ENCODE measurements at regions not wholly inside any gene's neighbourhood (a gene's known extent, or its start where the extent isn't known, plus 50 kb on each side); places are given as distances from the start of the nearest gene placed in this dataset.

GRCh38 chr6:113731541-113731940 is 125.6 kb upstream of the MARCKS start:
- H3K4me3 ChIP-seq (ENCODE audit: low read depth, low read length): no peak overlapping the region
- no peak for DNase-seq (ENCODE audit: low read depth)
- TF ChIP-seq, protein P1, sequence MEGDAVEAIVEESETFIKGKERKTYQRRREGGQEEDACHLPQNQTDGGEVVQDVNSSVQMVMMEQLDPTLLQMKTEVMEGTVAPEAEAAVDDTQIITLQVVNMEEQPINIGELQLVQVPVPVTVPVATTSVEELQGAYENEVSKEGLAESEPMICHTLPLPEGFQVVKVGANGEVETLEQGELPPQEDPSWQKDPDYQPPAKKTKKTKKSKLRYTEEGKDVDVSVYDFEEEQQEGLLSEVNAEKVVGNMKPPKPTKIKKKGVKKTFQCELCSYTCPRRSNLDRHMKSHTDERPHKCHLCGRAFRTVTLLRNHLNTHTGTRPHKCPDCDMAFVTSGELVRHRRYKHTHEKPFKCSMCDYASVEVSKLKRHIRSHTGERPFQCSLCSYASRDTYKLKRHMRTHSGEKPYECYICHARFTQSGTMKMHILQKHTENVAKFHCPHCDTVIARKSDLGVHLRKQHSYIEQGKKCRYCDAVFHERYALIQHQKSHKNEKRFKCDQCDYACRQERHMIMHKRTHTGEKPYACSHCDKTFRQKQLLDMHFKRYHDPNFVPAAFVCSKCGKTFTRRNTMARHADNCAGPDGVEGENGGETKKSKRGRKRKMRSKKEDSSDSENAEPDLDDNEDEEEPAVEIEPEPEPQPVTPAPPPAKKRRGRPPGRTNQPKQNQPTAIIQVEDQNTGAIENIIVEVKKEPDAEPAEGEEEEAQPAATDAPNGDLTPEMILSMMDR (IDR thresholded peaks at IDR 0.05; ENCODE audit: control insufficient read depth, extremely low read depth, insufficient read depth): no peak

GRCh38 chr6:113732384-113732966 is 124.7 kb upstream of the MARCKS start:
- no peak for DNase-seq (ENCODE audit: low read depth)
- no peak overlapping the region for H3K4me3 ChIP-seq (ENCODE audit: low read depth, low read length)
- TF ChIP-seq, protein P1 (IDR thresholded peaks at IDR 0.05; ENCODE audit: control insufficient read depth, extremely low read depth, insufficient read depth): no peak

DNA sequence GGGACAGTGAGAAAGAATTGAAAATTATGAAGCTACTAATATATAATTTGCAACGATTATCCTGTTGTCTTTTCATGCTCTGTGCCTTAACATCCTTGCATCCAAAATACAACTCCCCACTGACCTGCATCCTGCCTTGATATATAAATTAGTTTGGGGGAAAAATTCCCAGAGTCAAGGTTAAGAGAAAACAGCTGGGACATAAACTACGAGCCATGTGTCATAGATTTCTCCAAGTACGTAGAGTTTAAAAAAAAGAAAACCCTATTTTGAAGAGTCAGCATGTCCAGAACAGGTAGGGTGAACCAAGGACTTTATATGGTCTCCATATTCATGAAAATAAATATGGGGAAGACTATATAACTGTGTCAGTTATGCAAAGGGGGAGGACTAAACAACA is 123.8 kb upstream of the MARCKS start:
- no peak for DNase-seq (ENCODE audit: low read depth)
- no peak overlapping the region for H3K4me3 ChIP-seq (ENCODE audit: low read depth, low read length)
- TF ChIP-seq, protein P1 (IDR thresholded peaks at IDR 0.05; ENCODE audit: control insufficient read depth, extremely low read depth, insufficient read depth): no peak

DNA sequence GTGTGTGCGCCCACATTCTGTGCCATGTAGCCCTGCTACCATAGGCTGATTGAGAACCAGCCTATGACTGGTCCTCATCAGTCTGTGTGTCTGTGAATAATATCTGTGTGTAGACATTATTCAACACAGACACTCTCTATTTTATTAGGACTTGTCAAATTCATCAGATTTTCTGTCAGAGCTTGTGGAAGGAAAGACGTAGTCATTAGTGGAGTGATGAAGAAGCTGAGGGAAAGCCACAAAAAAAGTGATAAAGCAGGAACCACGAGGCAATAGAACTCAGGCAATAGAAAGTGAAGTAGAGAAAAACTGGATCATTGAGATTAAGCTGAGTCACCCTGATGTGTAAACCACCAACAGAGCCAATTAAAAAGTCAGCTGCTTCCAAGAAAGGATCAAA is 122.2 kb upstream of the MARCKS start:
- no peak overlapping the region for H3K4me3 ChIP-seq (ENCODE audit: low read depth, low read length)
- TF ChIP-seq, protein P1 (IDR thresholded peaks at IDR 0.05; ENCODE audit: control insufficient read depth, extremely low read depth, insufficient read depth): no peak
- DNase-seq (ENCODE audit: low read depth): no peak

GRCh38 chr6:113735491-113735890 is 121.7 kb upstream of the MARCKS start:
- no peak for DNase-seq (ENCODE audit: low read depth)
- no peak overlapping the region for H3K4me3 ChIP-seq (ENCODE audit: low read depth, low read length)
- TF ChIP-seq, protein P1 (IDR thresholded peaks at IDR 0.05; ENCODE audit: control insufficient read depth, extremely low read depth, insufficient read depth): no peak

- TF ChIP-seq, protein P1 (IDR thresholded peaks at IDR 0.05; ENCODE audit: control insufficient read depth, extremely low read depth, insufficient read depth): no peak
- no peak for DNase-seq (ENCODE audit: low read depth)
- no peak overlapping the region for H3K4me3 ChIP-seq (ENCODE audit: low read depth, low read length)
Measured at GRCh38 chr6:113736978-113737377, 120.2 kb upstream of the MARCKS start.

DNA sequence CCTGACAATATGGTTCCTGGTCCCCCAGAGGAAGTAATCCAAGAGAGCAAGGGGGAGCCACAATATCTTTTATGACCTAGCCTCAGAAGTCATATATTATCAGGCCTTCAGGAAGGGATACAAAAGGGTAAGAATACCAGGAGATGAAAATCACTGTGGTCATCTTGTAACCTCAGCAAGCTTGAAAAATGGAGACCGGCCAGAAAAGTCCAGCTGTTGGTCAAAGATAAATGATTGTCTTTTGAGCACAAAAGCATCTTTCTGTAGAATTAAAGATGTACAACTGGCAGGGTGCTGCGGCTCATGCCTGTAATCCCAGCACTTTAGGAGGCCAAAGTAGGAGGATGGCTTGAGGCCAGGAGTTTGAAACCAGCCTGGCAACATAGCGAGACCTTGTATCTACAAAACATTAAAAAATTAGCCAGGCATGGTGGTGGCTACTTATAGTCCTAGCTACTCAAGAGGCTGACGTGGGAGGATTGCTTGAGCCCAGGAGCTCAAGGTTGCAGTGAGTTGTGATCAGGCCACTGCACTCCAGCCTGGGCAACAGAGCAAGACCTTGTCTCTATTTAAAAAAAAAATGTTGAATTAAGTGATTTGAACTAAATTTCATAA is 118.0 kb upstream of the MARCKS start:
- TF ChIP-seq, protein P1 (IDR thresholded peaks at IDR 0.05; ENCODE audit: control insufficient read depth, extremely low read depth, insufficient read depth): no peak
- no peak overlapping the region for H3K4me3 ChIP-seq (ENCODE audit: low read depth, low read length)
- DNase-seq (ENCODE audit: low read depth): no peak
